Gastrocnemius medialis (tissue), 4 donors: ENCODE measurements at regions not wholly inside any gene's neighbourhood (a gene's known extent, or its start where the extent isn't known, plus 50 kb on each side); places are given as distances from the start of the nearest gene placed in this dataset.
"Not testable (repeated sequence)": the region's sequence is repeated elsewhere in the genome, so short reads cannot be mapped to it uniquely, and the experiment has no call there.

ENCODE experiments used
- ATAC-seq, 2 donors: fragments of 150-250 bp; one replicate each; pipeline ENCODE4 v1.9.1; 2016
- DNase-seq, 2 donors: peaks; one replicate each; pipeline ENCODE4 v3.0.0-alpha.2; 2019
- H3K27ac ChIP-seq, 4 donors: fragments of 200-600 bp; sonication (generic); 1 replicate in 1 of 4; 2 replicates in 3 of 4; pipeline ENCODE4 v1.5.1; 2016 to 2018; ENCODE audit warnings: mild to moderate bottlenecking in 2 of 4, moderate library complexity in 1 of 4
- H3K27me3 ChIP-seq, 3 donors: fragments of 200-600 bp; sonication (generic) in 2 of 3; 1 replicate in 1 of 3; 2 replicates in 2 of 3; pipeline versions ENCODE4 v1.5.1 to v1.6.0; 2016 to 2019; ENCODE audit warnings: mild to moderate bottlenecking in 1 of 3, moderate library complexity in 1 of 3
- H3K36me3 ChIP-seq, 2 donors: fragments of 200-600 bp; sonication (generic) in 1 of 2; one replicate each; pipeline ENCODE4 v1.5.1; 2017 to 2018
- H3K4me1 ChIP-seq, 2 donors: fragments of 200-600 bp; sonication (generic) in 1 of 2; one replicate each; pipeline ENCODE4 v1.5.1; 2016 to 2017; ENCODE audit warnings: mild to moderate bottlenecking in 2 of 2
- H3K4me3 ChIP-seq, 4 donors: fragments of 200-600 bp; sonication (generic) in 3 of 4; 1 replicate in 1 of 4; 2 replicates in 3 of 4; pipeline ENCODE4 v1.5.1; 2016 to 2019; ENCODE audit warnings: mild to moderate bottlenecking in 2 of 4
- H3K9me3 ChIP-seq, 3 donors: fragments of 200-600 bp; sonication (generic) in 2 of 3; 1 replicate in 1 of 3; 2 replicates in 2 of 3; pipeline ENCODE4 v1.5.1; 2016 to 2019
- POLR2A ChIP-seq, 2 donors: fragments of 450-650 bp; IDR thresholded peaks; one replicate each; pipeline ENCODE4 v1.6.1; 2017; ENCODE audit warnings: antibody characterized with exemption in 2 of 2, mild to moderate bottlenecking in 2 of 2, moderate library complexity in 2 of 2
- in situ Hi-C, 4 donors: fragments of 200-750 bp; cut with MboI; loops; one replicate each; pipeline versions ENCODE4 v1.15.0 to v1.8.0; 2017; ENCODE audit warnings: low sequenced_read_pairs in 4 of 4
- intact Hi-C: fragments of 100-400 bp; cut with DNase I; formaldehyde crosslinking; loops from one replicate; pipeline ENCODE4 v1.15.1; 2023; ENCODE audit warnings: low total_unique reads
- TF ChIP-seq, protein P1 (sequence below), 5 experiments: fragments of 450-650 bp in 3 of 5; fragments of 200-600 bp in 2 of 5; sonication (generic) in 2 of 5; IDR thresholded peaks in 4 of 5; conservative IDR thresholded peaks in 1 of 5; 1 replicate in 4 of 5; 2 replicates in 1 of 5; pipeline ENCODE4 v1.5.1; 2016 to 2019; ENCODE audit warnings: antibody characterized with exemption in 5 of 5, mild to moderate bottlenecking in 3 of 5, moderate library complexity in 3 of 5

DNA sequence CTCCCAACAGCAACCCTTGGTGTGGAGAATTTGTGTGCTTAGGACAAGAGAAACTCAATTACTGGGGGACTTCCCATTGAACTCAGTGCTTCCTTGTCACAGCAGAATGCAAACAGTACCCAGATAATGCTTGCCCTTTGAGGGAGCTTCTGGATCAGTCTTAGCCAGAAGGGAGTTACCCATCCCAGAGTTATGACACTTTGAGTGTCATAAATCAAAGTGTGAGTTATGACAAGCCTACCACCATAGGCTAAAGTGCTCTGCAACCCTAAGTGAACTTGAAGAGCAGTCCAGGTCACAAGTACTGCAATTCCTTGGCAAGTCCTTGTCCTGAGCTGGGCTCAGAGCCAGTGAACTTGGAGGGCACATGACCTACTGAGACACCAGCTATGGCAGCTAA, 1513.9 kb upstream of the PCDH10 start:
- H3K4me1 ChIP-seq = no peaks in the 10 kb centered on the region
- H3K9me3 ChIP-seq = no peaks in the 10 kb centered on the region
- intact Hi-C loops = no loop called here
- no peaks in the 10 kb centered on the region for H3K27me3 ChIP-seq
- in situ Hi-C loops = no loop called here
- H3K36me3 ChIP-seq = no peaks in the 10 kb centered on the region
- no peak for TF ChIP-seq POLR2A (IDR thresholded peaks at IDR 0.05)
- TF ChIP-seq, protein P1, sequence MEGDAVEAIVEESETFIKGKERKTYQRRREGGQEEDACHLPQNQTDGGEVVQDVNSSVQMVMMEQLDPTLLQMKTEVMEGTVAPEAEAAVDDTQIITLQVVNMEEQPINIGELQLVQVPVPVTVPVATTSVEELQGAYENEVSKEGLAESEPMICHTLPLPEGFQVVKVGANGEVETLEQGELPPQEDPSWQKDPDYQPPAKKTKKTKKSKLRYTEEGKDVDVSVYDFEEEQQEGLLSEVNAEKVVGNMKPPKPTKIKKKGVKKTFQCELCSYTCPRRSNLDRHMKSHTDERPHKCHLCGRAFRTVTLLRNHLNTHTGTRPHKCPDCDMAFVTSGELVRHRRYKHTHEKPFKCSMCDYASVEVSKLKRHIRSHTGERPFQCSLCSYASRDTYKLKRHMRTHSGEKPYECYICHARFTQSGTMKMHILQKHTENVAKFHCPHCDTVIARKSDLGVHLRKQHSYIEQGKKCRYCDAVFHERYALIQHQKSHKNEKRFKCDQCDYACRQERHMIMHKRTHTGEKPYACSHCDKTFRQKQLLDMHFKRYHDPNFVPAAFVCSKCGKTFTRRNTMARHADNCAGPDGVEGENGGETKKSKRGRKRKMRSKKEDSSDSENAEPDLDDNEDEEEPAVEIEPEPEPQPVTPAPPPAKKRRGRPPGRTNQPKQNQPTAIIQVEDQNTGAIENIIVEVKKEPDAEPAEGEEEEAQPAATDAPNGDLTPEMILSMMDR (IDR thresholded peaks at IDR 0.05 in 4 of 5, conservative IDR thresholded peaks at IDR 0.05 in 1 of 5) = no peak
- ATAC-seq (no peak), DNase-seq (no peak)
- no peak overlapping the region for H3K4me3 ChIP-seq
- H3K27ac ChIP-seq = no peak overlapping the region

DNA sequence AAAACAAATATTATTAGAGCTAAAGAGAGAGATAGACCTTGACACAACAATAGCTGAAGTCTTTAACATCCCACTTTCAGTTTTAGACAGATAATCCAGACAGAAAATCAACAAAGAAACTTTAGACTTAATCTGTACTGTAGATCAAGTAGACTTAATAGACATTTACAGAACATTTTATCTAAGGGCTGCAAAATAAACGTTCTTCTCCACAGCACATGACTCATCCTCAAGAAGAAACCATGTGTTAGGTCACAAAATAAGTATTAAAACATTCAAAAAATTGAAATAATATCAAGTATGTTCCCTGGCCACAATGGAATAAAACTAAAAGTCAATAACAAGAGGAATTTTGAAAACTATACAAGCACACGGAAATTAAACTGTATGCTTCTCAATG, 1510.3 kb upstream of the PCDH10 start:
- no peak for DNase-seq
- no peaks in the 10 kb centered on the region for H3K36me3 ChIP-seq
- no peak overlapping the region for H3K27ac ChIP-seq
- in situ Hi-C loops = no loop called here
- intact Hi-C loops = no loop called here
- H3K27me3 ChIP-seq = no peaks in the 10 kb centered on the region
- H3K9me3 ChIP-seq = no peaks in the 10 kb centered on the region
- TF ChIP-seq POLR2A (IDR thresholded peaks at IDR 0.05) = no peak
- TF ChIP-seq, protein P1 (IDR thresholded peaks at IDR 0.05 in 4 of 5, conservative IDR thresholded peaks at IDR 0.05 in 1 of 5) = no peak
- H3K4me1 ChIP-seq = no peaks in the 10 kb centered on the region
- H3K4me3 ChIP-seq = no peak overlapping the region
- ATAC-seq = no peak

DNA sequence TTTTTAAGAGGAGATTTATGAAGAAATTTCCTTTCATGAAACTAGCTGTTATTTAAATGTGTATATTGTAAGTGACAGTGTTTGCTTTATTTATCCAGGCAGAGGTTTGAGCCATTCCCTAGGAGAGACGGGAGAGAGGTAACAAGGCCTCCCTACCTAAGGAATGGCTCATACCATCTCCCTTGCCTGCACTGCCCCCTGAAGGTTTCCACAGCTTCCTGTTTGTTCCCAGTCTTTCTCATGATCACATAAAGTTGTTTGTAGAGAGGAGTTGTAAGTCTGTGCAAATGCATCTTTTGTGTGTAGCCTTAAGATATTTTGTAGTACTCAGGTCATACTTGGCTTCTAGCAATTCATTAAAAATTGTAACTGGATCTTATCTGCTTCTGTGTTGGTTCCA, 1504.5 kb upstream of the PCDH10 start:
- in situ Hi-C loops = no loop called here
- ATAC-seq = no peak
- H3K4me1 ChIP-seq = no peaks in the 10 kb centered on the region

DNA sequence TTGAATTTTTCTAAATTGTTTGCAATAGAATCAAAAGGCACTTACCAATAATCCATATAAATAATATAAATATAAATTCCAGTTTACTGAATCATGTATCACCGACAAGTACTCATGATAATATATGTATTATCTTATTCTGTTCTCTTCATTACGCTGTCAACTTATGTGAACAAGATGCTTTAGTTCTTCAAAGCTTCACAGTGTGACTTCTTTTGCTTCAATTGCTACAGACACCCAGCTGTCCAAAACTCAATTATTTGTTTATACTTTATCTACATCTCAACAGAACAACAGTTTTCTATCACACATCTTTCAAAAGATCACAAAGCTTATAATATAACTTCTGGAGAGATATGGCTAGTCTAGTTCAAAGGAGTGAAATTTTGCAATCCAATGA, 1499.9 kb upstream of the PCDH10 start:
- in situ Hi-C loops = no loop called here
- intact Hi-C loops = no loop called here

More for the DNA sequence above, 1504.5 kb upstream of the PCDH10 start:
- no peak for DNase-seq
- Histone ChIP-seq H3K27ac (no peak overlapping the region), H3K9me3 (no peaks in the 10 kb centered on the region), H3K36me3 (no peaks in the 10 kb centered on the region), H3K4me3 (no peak overlapping the region), H3K27me3 (no peaks in the 10 kb centered on the region)
- intact Hi-C loops = no loop called here
- no peak for TF ChIP-seq POLR2A (IDR thresholded peaks at IDR 0.05)
- TF ChIP-seq, protein P1 (IDR thresholded peaks at IDR 0.05 in 4 of 5, conservative IDR thresholded peaks at IDR 0.05 in 1 of 5) = no peak

DNA sequence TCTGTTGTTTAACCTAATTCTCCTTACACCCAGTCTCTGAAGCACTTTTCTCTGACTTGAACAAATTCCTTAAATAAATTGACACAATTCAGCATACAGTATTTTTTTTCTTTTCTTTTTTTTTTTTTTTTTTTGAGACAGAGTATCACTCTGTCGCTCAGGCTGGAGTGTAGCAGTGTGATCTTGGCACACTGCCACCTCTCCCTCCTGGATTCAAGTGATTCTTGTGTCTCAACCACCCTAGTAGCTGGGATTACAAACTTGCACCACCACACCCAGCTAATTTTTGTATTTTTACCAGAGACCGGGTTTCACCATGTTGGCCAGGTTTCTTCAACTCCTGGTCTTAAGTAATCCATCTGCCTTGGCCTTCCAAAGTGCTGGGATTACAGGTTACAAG, 1498.1 kb upstream of the PCDH10 start:
- ATAC-seq = no peak
- no peaks in the 10 kb centered on the region for H3K4me1 ChIP-seq

More for the DNA sequence above, 1499.9 kb upstream of the PCDH10 start:
- Histone ChIP-seq H3K4me3 (no peak overlapping the region), H3K27me3 (no peaks in the 10 kb centered on the region), H3K9me3 (no peaks in the 10 kb centered on the region), H3K4me1 (no peaks in the 10 kb centered on the region), H3K36me3 (no peaks in the 10 kb centered on the region), H3K27ac (no peak overlapping the region)
- DNase-seq (no peak), ATAC-seq (no peak)
- TF ChIP-seq, protein P1 (IDR thresholded peaks at IDR 0.05 in 4 of 5, conservative IDR thresholded peaks at IDR 0.05 in 1 of 5) = no peak
- TF ChIP-seq POLR2A (IDR thresholded peaks at IDR 0.05) = no peak

DNA sequence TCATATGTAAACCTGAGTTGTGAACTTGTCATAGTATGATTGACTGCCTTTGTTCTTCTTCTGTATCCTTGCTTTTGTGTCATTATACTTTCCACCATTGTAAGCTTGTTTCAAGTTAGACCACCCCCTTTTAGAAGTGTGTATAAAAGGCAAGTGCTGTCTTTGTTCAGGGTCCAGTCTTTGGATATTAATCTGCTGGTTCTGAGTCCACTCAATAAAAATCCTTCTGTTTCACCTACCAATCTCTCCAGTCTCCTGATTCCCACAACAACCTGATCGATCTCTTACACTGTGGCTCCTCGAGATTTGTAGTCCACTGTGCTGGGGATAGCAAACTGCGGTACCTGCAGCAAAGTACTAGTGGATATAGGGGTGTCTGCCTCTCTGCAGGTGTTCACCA, 1465.8 kb upstream of the PCDH10 start:
- H3K27ac ChIP-seq, ATAC-seq, intact Hi-C loops, H3K4me1 ChIP-seq, H3K36me3 ChIP-seq, in situ Hi-C loops, H3K27me3 ChIP-seq, H3K4me3 ChIP-seq, H3K9me3 ChIP-seq, DNase-seq: not testable (repeated sequence)

More for the DNA sequence above, 1498.1 kb upstream of the PCDH10 start:
- no peak overlapping the region for H3K27ac ChIP-seq
- intact Hi-C loops = no loop called here
- no peak for DNase-seq
- no peaks in the 10 kb centered on the region for H3K9me3 ChIP-seq
- no peaks in the 10 kb centered on the region for H3K36me3 ChIP-seq
- TF ChIP-seq, protein P1 (IDR thresholded peaks at IDR 0.05 in 4 of 5, conservative IDR thresholded peaks at IDR 0.05 in 1 of 5) = no peak
- TF ChIP-seq POLR2A (IDR thresholded peaks at IDR 0.05) = no peak
- no peaks in the 10 kb centered on the region for H3K27me3 ChIP-seq
- in situ Hi-C loops = no loop called here
- H3K4me3 ChIP-seq = no peak overlapping the region
